Renal cortex interstitium (tissue), 11 donors: ENCODE measurements at regions not wholly inside any gene's neighbourhood (a gene's known extent, or its start where the extent isn't known, plus 50 kb on each side); places are given as distances from the start of the nearest gene placed in this dataset.
A peak's percentile ranks its signal among the peaks of the same experiment; 100 is the strongest.

ENCODE experiments used
- DNase-seq, 11 donors: peaks; one replicate each; pipeline ENCODE4 v3.0.0-alpha.2; 2013; ENCODE audit warnings: low read depth in 9 of 11, low spot score in 4 of 11; ENCODE audit errors: extremely low read depth in 1 of 11

GRCh38 chr16:86432048-86432447 lies 78.3 kb upstream of the FOXF1 start:
- DNase-seq = no peak

GRCh38 chr16:86432691-86433090 lies 77.6 kb upstream of the FOXF1 start:
- no peak for DNase-seq

GRCh38 chr16:86436466-86437185 lies 73.7 kb upstream of the FOXF1 start:
- no peak for DNase-seq

GRCh38 chr16:86437348-86437747 lies 73.0 kb upstream of the FOXF1 start:
- DNase-seq = no peak

- DNase-seq = no peak
Observed at GRCh38 chr16:86442703-86443102, 67.6 kb upstream of the FOXF1 start.

- peak in 3 of 11 donors; percentile 42 to 54 (median 52) for DNase-seq
Observed at GRCh38 chr16:86443508-86444147, 66.7 kb upstream of the FOXF1 start.

- DNase-seq = no peak
Observed at GRCh38 chr16:86444261-86444660, 66.1 kb upstream of the FOXF1 start.

GRCh38 chr16:86444661-86445060 lies 65.7 kb upstream of the FOXF1 start:
- DNase-seq = no peak

GRCh38 chr16:86446279-86446678 lies 64.0 kb upstream of the FOXF1 start:
- no peak for DNase-seq

GRCh38 chr16:86447228-86447627 lies 63.1 kb upstream of the FOXF1 start:
- DNase-seq = no peak

- DNase-seq = no peak
Observed at GRCh38 chr16:86448306-86448890, 61.9 kb upstream of the FOXF1 start.

- DNase-seq = peak in 5 of 11 donors; percentile 25 to 36 (median 26)
Observed at GRCh38 chr16:86449446-86450095, 60.8 kb upstream of the FOXF1 start.

GRCh38 chr16:86450691-86451090 lies 59.6 kb upstream of the FOXF1 start:
- no peak for DNase-seq

- no peak for DNase-seq
Observed at GRCh38 chr16:86452451-86452850, 57.9 kb upstream of the FOXF1 start.

GRCh38 chr16:86455116-86455515 lies 55.2 kb upstream of the FOXF1 start:
- no peak for DNase-seq

GRCh38 chr16:86455640-86456039 lies 54.7 kb upstream of the FOXF1 start:
- no peak for DNase-seq

GRCh38 chr16:86457501-86458148 lies 52.7 kb upstream of the FOXF1 start:
- DNase-seq = no peak

GRCh38 chr16:86458149-86458777 lies 52.1 kb upstream of the FOXF1 start:
- no peak for DNase-seq

- DNase-seq = no peak
Observed at GRCh38 chr16:86459266-86459665, 51.1 kb upstream of the FOXF1 start.
